ENCODE measurements at regions not wholly inside any gene's neighbourhood (a gene's known extent, or its start where the extent isn't known, plus 50 kb on each side); places are given as distances from the start of the nearest gene placed in this dataset.

GRCh38 chr2:145284551-145284950 lies 764.6 kb upstream of the ZEB2 start:
- H3K9me3 Mint-ChIP-seq = peaks cover 15% of the 10 kb centered on the region
- H3K27me3 Mint-ChIP-seq (ENCODE audit: low read depth) = no peaks in the 10 kb centered on the region
- no peak overlapping the region for H3K4me3 Mint-ChIP-seq
- peaks cover 37% of the 10 kb centered on the region for H3K4me1 Mint-ChIP-seq
- no peak for TF ChIP-seq CTCF (IDR thresholded peaks at IDR 0.05; ENCODE audit: unreplicated experiment in 3 of 3)
- no peaks in the 10 kb centered on the region for H3K36me3 Mint-ChIP-seq (ENCODE audit: low read depth)
- no peak overlapping the region for H3K27ac Mint-ChIP-seq

- Mint-ChIP-seq H3K4me1 (peaks cover 22% of the 10 kb centered on the region), H3K4me3 (no peak overlapping the region), H3K27ac (no peak overlapping the region), H3K27me3 (ENCODE audit: low read depth) (no peaks in the 10 kb centered on the region), H3K36me3 (ENCODE audit: low read depth) (no peaks in the 10 kb centered on the region), H3K9me3 (peaks cover 15% of the 10 kb centered on the region)
- TF ChIP-seq CTCF (IDR thresholded peaks at IDR 0.05; ENCODE audit: unreplicated experiment in 3 of 3) = no peak
Measured at GRCh38 chr2:145283131-145283530, 763.2 kb upstream of the ZEB2 start.

- Mint-ChIP-seq H3K4me1 (no peaks in the 10 kb centered on the region), H3K27ac (no peak overlapping the region), H3K36me3 (ENCODE audit: low read depth) (no peaks in the 10 kb centered on the region), H3K9me3 (peaks cover 21% of the 10 kb centered on the region), H3K27me3 (ENCODE audit: low read depth) (no peaks in the 10 kb centered on the region), H3K4me3 (no peak overlapping the region)
- no peak for TF ChIP-seq CTCF (IDR thresholded peaks at IDR 0.05; ENCODE audit: unreplicated experiment in 3 of 3)
Measured at GRCh38 chr2:145277922-145278321, 758.0 kb upstream of the ZEB2 start.

GRCh38 chr2:145273840-145274239 lies 753.9 kb upstream of the ZEB2 start:
- no peak for TF ChIP-seq CTCF (IDR thresholded peaks at IDR 0.05; ENCODE audit: unreplicated experiment in 3 of 3)

GRCh38 chr2:145268931-145269330 lies 749.0 kb upstream of the ZEB2 start:
- Mint-ChIP-seq H3K4me1 (no peaks in the 10 kb centered on the region), H3K27ac (no peak overlapping the region), H3K9me3 (peaks cover 18% of the 10 kb centered on the region), H3K4me3 (no peak overlapping the region), H3K36me3 (ENCODE audit: low read depth) (peaks cover 4% of the 10 kb centered on the region), H3K27me3 (ENCODE audit: low read depth) (no peaks in the 10 kb centered on the region)
- TF ChIP-seq CTCF (IDR thresholded peaks at IDR 0.05; ENCODE audit: unreplicated experiment in 3 of 3) = no peak

More at GRCh38 chr2:145273840-145274239, 753.9 kb upstream of the ZEB2 start:
- Mint-ChIP-seq H3K36me3 (ENCODE audit: low read depth) (peaks cover 4% of the 10 kb centered on the region), H3K27me3 (ENCODE audit: low read depth) (no peaks in the 10 kb centered on the region), H3K9me3 (peaks cover 21% of the 10 kb centered on the region), H3K27ac (no peak overlapping the region), H3K4me1 (no peaks in the 10 kb centered on the region), H3K4me3 (no peak overlapping the region)

GRCh38 chr2:145267451-145267850 lies 747.5 kb upstream of the ZEB2 start:
- Mint-ChIP-seq H3K4me3 (no peak overlapping the region), H3K27ac (no peak overlapping the region), H3K27me3 (ENCODE audit: low read depth) (no peaks in the 10 kb centered on the region), H3K9me3 (peaks cover 7% of the 10 kb centered on the region), H3K36me3 (ENCODE audit: low read depth) (no peaks in the 10 kb centered on the region), H3K4me1 (no peaks in the 10 kb centered on the region)
- no peak for TF ChIP-seq CTCF (IDR thresholded peaks at IDR 0.05; ENCODE audit: unreplicated experiment in 3 of 3)
